ENCODE measurements at regions not wholly inside any gene's neighbourhood (a gene's known extent, or its start where the extent isn't known, plus 50 kb on each side); places are given as distances from the start of the nearest gene placed in this dataset.

GRCh38 chr4:187251896-187252295 lies 528.2 kb upstream of the FAT1 start:
- no peak overlapping the region for H2AK9ac ChIP-seq (replicated peaks; ENCODE audit: low read depth, low read length, poor library complexity)
- no peak overlapping the region for H3K4me2 ChIP-seq (ENCODE audit: low read depth, low read length)
- H3K4ac ChIP-seq (ENCODE audit: low read depth, low read length) = no peak overlapping the region
- H3K36me3 ChIP-seq (ENCODE audit: control insufficient read depth, insufficient read depth, low read length) = no peaks in the 10 kb centered on the region
- dilution Hi-C loops (cut with HindIII; ENCODE audit: low sequenced_read_pairs, unreplicated experiment) (no loop called here), intact Hi-C loops (cut with micrococcal nuclease) (loop anchor here (5.0 kb wide), 1 partner anchor 105 kb away; no protein-coding TSS in a partner anchor), in situ Hi-C loops (cut with MboI; ENCODE audit: low sequenced_read_pairs) (no loop called here)
- H2AK5ac ChIP-seq (ENCODE audit: low read depth, low read length) = no peak overlapping the region
- no peak overlapping the region for H3K23ac ChIP-seq (ENCODE audit: low read depth, low read length)
- no CpG with 5 or more reads among the region's 4 CpGs for WGBS, 2 experiments (ENCODE audit: extremely low coverage in 2 of 2, insufficient read length in 1 of 2)
- H3K18ac ChIP-seq (ENCODE audit: low read depth, low read length) = no peak overlapping the region
- no peaks in the 10 kb centered on the region for H3K79me1 ChIP-seq (ENCODE audit: low read depth in 1 of 2, low read length in 2 of 2)
- no peak overlapping the region for H3K14ac ChIP-seq (replicated peaks; ENCODE audit: low read depth, low read length)
- H3K27me3 ChIP-seq (ENCODE audit: control insufficient read depth, insufficient read depth, low read length) = no peaks in the 10 kb centered on the region
- no peak overlapping the region for H3K4me3 ChIP-seq (ENCODE audit: insufficient read depth, low read depth, low read length)
- ChIA-PET POLR2A (ENCODE audit: unreplicated experiment) (no interaction called here), CTCF (interaction anchor here (0.7 kb wide), 1 partner anchor 17 kb away, joined by 3 read pairs; no protein-coding TSS in a partner anchor)
- 0 out of 2 replicates have a peak, but pooled peaks cover 3% of the 10 kb centered on the region for H3K9me1 ChIP-seq (ENCODE audit: insufficient read depth, low read length)
- H3K56ac ChIP-seq (ENCODE audit: extremely low read depth, insufficient read depth, low read length) = no peak overlapping the region
- peak; percentile 18 for DNase-seq
- H3K27ac ChIP-seq (ENCODE audit: insufficient read depth, low read length) = no peak overlapping the region
- TF ChIP-seq BHLHE40 (IDR thresholded peaks at IDR 0.05; ENCODE audit: low read depth, low read length) (no peak), CHD1 (IDR thresholded peaks at IDR 0.05; ENCODE audit: low read depth, low read length) (no peak), CTCF (conservative IDR thresholded peaks at IDR 0.05; ENCODE audit: low read depth, low read length) (no peak), NFE2L2 (IDR thresholded peaks at IDR 0.05; ENCODE audit: low read depth, low read length) (no peak), CEBPB (IDR thresholded peaks at IDR 0.05; ENCODE audit: low read depth, low read length) (no peak), SMC3 (IDR thresholded peaks at IDR 0.05; ENCODE audit: low read depth, low read length) (no peak), POLR2A (IDR thresholded peaks at IDR 0.05; ENCODE audit: low read depth, low read length) (no peak), USF2 (IDR thresholded peaks at IDR 0.05; ENCODE audit: low read depth, low read length) (no peak), MAFK (IDR thresholded peaks at IDR 0.05; ENCODE audit: low read depth, low read length) (no peak), MXI1 (IDR thresholded peaks at IDR 0.05; ENCODE audit: borderline replicate concordance, low read depth, low read length) (no peak), RFX5 (IDR thresholded peaks at IDR 0.05; ENCODE audit: low read depth, low read length) (no peak), ELK1 (IDR thresholded peaks at IDR 0.05; ENCODE audit: borderline replicate concordance, low read depth, low read length) (no peak), RAD21 (IDR thresholded peaks at IDR 0.05; ENCODE audit: low read length) (no peak), FOS (IDR thresholded peaks at IDR 0.05; ENCODE audit: low read depth, low read length) (no peak), MAZ (IDR thresholded peaks at IDR 0.05; ENCODE audit: borderline replicate concordance, low read depth, low read length) (no peak), RCOR1 (IDR thresholded peaks at IDR 0.05; ENCODE audit: insufficient replicate concordance, low read length) (no peak)
- H2BK5ac ChIP-seq (ENCODE audit: low read depth, low read length, poor library complexity, severe bottlenecking) = no peak overlapping the region
- H3K4me1 ChIP-seq (ENCODE audit: control insufficient read depth, insufficient read depth, low read length) = peaks cover 1% of the 10 kb centered on the region; the same call in 1 of the 2 replicates
- no peak overlapping the region for H4K5ac ChIP-seq (ENCODE audit: low read depth, low read length)
- H2BK20ac ChIP-seq (ENCODE audit: low read depth, low read length) = no peak overlapping the region
- H4K91ac ChIP-seq (ENCODE audit: insufficient read depth, low read depth, low read length) = no peak overlapping the region
- no peak for ATAC-seq (ENCODE audit: low read depth)
- no peak overlapping the region for H2BK120ac ChIP-seq (ENCODE audit: low read depth, low read length)
- H4K8ac ChIP-seq (ENCODE audit: low read depth in 2 of 2, low read length in 2 of 2) = no peak overlapping the region
- H3K9ac ChIP-seq (ENCODE audit: low read depth, low read length) = no peak overlapping the region
- H3K9me3 ChIP-seq (ENCODE audit: control insufficient read depth, insufficient read depth, low read length) = no peaks in the 10 kb centered on the region
- H4K20me1 ChIP-seq (ENCODE audit: insufficient read depth, low read length) = no peaks in the 10 kb centered on the region
- no peak overlapping the region for H2AFZ ChIP-seq (replicated peaks; ENCODE audit: low read length, poor library complexity)
- BruUV-seq (replicated peaks) = no TSS peak
- no peak overlapping the region for H2BK15ac ChIP-seq (ENCODE audit: low read depth, low read length)
